B cell (primary cell): ENCODE measurements at regions not wholly inside any gene's neighbourhood (a gene's known extent, or its start where the extent isn't known, plus 50 kb on each side); places are given as distances from the start of the nearest gene placed in this dataset.

ENCODE experiments used
- ATAC-seq: fragments of 200-7000 bp; cut with Tn5 transposase; one replicate; pipeline ENCODE4 v1.10.0; 2021; ENCODE audit warnings: low read depth, mild to moderate bottlenecking, moderate number of reproducible peaks, moderate library complexity
- CTCF ChIA-PET: fragments of 350-600 bp; sonication (Branson Sonifier 250); formaldehyde crosslinking; loops from one replicate; lab custom pipeline; 2021; ENCODE audit warnings: antibody characterized with exemption, inconsistent platforms; lab: Charles Lee
- POLR2A ChIA-PET: fragments of 350-600 bp; sonication (Branson Sonifier 250); formaldehyde crosslinking; loops from one replicate; lab custom pipeline; 2021; ENCODE audit warnings: antibody characterized with exemption; lab: Charles Lee
- DNase-seq: peaks from one replicate; pipeline ENCODE4 v3.0.0; 2013
- H2AFZ ChIP-seq: 2 replicates; pipeline ENCODE4 v1.6.1; 2012; ENCODE audit warnings: mild to moderate bottlenecking, low read depth, low read length; ENCODE audit not compliant: insufficient read depth, poor library complexity, severe bottlenecking
- H3K27ac ChIP-seq, 2 donors: 1 replicate in 1 of 2; 2 replicates in 1 of 2; pipeline ENCODE4 v1.5.1; 2012 to 2013; ENCODE audit warnings: low read length in 2 of 2, mild to moderate bottlenecking in 2 of 2, moderate library complexity in 1 of 2
- H3K27me3 ChIP-seq, 4 experiments: fragments of 200-600 bp in 1 of 4; sonication (generic) in 1 of 4; replicated peaks in 1 of 4; 1 replicate in 2 of 4; 2 replicates in 2 of 4; pipeline versions ENCODE4 v1.6.1 to v1.7.0; 2013 to 2016; ENCODE audit warnings: low read length in 3 of 4, mild to moderate bottlenecking in 2 of 4, mixed read lengths in 1 of 4, moderate library complexity in 1 of 4; ENCODE audit not compliant: insufficient read depth in 4 of 4, control insufficient read depth in 3 of 4; ENCODE audit errors: control extremely low read depth in 1 of 4
- H3K36me3 ChIP-seq, 2 experiments: replicated peaks in 1 of 2; 1 replicate in 1 of 2; 2 replicates in 1 of 2; pipeline versions ENCODE4 v1.6.1 to v1.7.1; 2013; ENCODE audit warnings: low read length in 1 of 2; ENCODE audit not compliant: insufficient read depth in 2 of 2, control insufficient read depth in 1 of 2; ENCODE audit errors: control extremely low read depth in 1 of 2, extremely low read depth in 1 of 2
- H3K4me1 ChIP-seq, 2 donors: fragments of 200-600 bp in 1 of 2; sonication (generic) in 1 of 2; 1 replicate in 1 of 2; 2 replicates in 1 of 2; pipeline versions ENCODE4 v1.5.1 to v1.6.1; 2013 to 2017; ENCODE audit warnings: low read length in 2 of 2; ENCODE audit not compliant: control insufficient read depth in 2 of 2, insufficient read depth in 2 of 2
- H3K4me2 ChIP-seq: replicated peaks from 2 replicates; pipeline ENCODE3; 2012; ENCODE audit warnings: mild to moderate bottlenecking, low read depth, low read length; ENCODE audit not compliant: poor library complexity, severe bottlenecking
- H3K4me3 ChIP-seq, 5 experiments: fragments of 200-600 bp in 1 of 5; sonication (generic) in 1 of 5; 1 replicate in 3 of 5; 2 replicates in 2 of 5; pipeline versions ENCODE4 v1.5.1 to v1.7.0; 2011 to 2016; ENCODE audit warnings: low read length in 4 of 5, mild to moderate bottlenecking in 4 of 5, low read depth in 2 of 5, control low read depth in 1 of 5, moderate library complexity in 1 of 5; ENCODE audit not compliant: insufficient read depth in 1 of 5; ENCODE audit errors: control extremely low read depth in 1 of 5, extremely low read depth in 1 of 5
- H3K79me2 ChIP-seq: fragments of 200-600 bp; sonication (generic); one replicate; pipeline ENCODE4 v1.6.0; 2016; ENCODE audit warnings: low read length; ENCODE audit not compliant: control insufficient read depth, insufficient read depth
- H3K9ac ChIP-seq: fragments of 200-600 bp; sonication (generic); 2 replicates; pipeline ENCODE4 v1.6.1; 2017; ENCODE audit warnings: mild to moderate bottlenecking, low read length, moderate library complexity
- H3K9me3 ChIP-seq, 3 donors: one replicate each; pipeline versions ENCODE4 v1.6.1 to v1.7.1; 2013; ENCODE audit warnings: low read length in 2 of 3; ENCODE audit not compliant: control insufficient read depth in 2 of 3, insufficient read depth in 1 of 3; ENCODE audit errors: control extremely low read depth in 1 of 3
- H4K20me1 ChIP-seq: 2 replicates; pipeline ENCODE4 v1.6.0; 2012; ENCODE audit warnings: mild to moderate bottlenecking, low read length; ENCODE audit not compliant: insufficient read depth, control insufficient read depth, poor library complexity, severe bottlenecking
- H3K27ac Mint-ChIP-seq: one replicate; pipeline ENCODE4 v1.8.0; 2021; ENCODE audit warnings: mixed read lengths
- H3K27me3 Mint-ChIP-seq: one replicate; pipeline ENCODE4 v1.8.0; 2021; ENCODE audit warnings: mixed read lengths
- H3K4me1 Mint-ChIP-seq: one replicate; pipeline ENCODE4 v1.8.0; 2021; ENCODE audit warnings: mixed read lengths
- H3K4me3 Mint-ChIP-seq: one replicate; pipeline ENCODE4 v1.8.0; 2021; ENCODE audit warnings: mixed read lengths
- H3K9me3 Mint-ChIP-seq: one replicate; pipeline ENCODE4 v1.8.0; 2022; ENCODE audit warnings: mixed read lengths; ENCODE audit not compliant: insufficient read depth
- CTCF ChIP-seq: fragments of 200-600 bp; IDR thresholded peaks from one replicate; pipeline ENCODE4 v1.8.0; 2022; ENCODE audit warnings: antibody characterized with exemption, mild to moderate bottlenecking
- EZH2 ChIP-seq: IDR thresholded peaks from 2 replicates; pipeline ENCODE4 v1.6.1; 2012; ENCODE audit warnings: borderline replicate concordance, low read depth, mild to moderate bottlenecking, moderate library complexity, low read length; ENCODE audit not compliant: insufficient read depth, poor library complexity, severe bottlenecking
- WGBS: methylation state at CpG from one replicate; pipeline ENCODE4 v1.1.5; 2013; ENCODE audit warnings: missing lambda C conversion rate; ENCODE audit not compliant: insufficient coverage; 5-methylcytosine and 5-hydroxymethylcytosine counted together
- intact Hi-C: fragments of 100-400 bp; cut with micrococcal nuclease; formaldehyde crosslinking; loops from one replicate; pipeline ENCODE4 v1.10.0; 2022

DNA sequence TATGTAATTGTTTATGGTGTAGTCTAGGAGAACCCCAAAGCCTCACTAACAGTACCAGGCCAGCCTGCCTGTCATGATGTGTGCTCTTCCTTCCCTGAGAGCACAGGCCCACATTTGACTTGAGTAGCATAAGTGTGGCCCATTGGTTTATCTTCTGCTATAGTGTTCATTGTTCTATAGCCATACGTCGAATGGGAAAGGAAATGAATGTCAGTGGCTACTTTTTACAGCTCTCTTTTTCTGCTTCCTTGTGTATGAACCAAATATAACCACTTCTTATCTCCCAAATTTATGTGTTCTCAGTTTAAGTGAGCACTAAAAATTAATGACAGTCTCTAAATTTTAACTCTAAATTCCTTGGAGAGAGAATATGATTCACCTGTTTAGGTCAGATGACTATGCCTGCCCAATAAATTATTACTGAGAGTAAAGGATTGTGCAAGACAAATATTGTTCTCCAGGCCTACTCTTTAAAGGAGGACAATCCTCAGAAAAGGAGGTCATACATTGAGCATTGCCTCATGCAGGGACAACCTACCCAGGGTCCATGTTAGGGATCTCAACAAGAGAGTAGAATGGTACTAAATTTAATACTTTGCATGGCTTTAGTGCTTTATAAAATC lies 222.9 kb upstream of the ARHGAP20 start:
- Histone ChIP-seq H3K27me3 (peaks cover 0 to 3% (median 0%) of the 10 kb centered on the region in 4 experiments), H3K79me2 (no peaks in the 10 kb centered on the region), H3K36me3 (no peaks in the 10 kb centered on the region), H3K4me3 (no peak overlapping the region), H2AFZ (no peak overlapping the region), H3K27ac (no peak overlapping the region), H3K9ac (no peak overlapping the region), H3K4me2 (no peak overlapping the region), H3K4me1 (no peaks in the 10 kb centered on the region), H3K9me3 (no peaks in the 10 kb centered on the region), H4K20me1 (no peaks in the 10 kb centered on the region)
- intact Hi-C loops, result no loop called here
- Mint-ChIP-seq H3K9me3 (no peaks in the 10 kb centered on the region), H3K4me1 (no peaks in the 10 kb centered on the region), H3K4me3 (no peak overlapping the region), H3K27ac (no peak overlapping the region), H3K27me3 (peaks cover 3% of the 10 kb centered on the region)
- no CpG with 5 or more reads among the region's 2 CpGs for WGBS
- ChIA-PET POLR2A (no interaction called here), CTCF (no interaction called here)
- ATAC-seq (no peak), DNase-seq (no peak)
- TF ChIP-seq CTCF (no peak), EZH2 (no peak)

DNA sequence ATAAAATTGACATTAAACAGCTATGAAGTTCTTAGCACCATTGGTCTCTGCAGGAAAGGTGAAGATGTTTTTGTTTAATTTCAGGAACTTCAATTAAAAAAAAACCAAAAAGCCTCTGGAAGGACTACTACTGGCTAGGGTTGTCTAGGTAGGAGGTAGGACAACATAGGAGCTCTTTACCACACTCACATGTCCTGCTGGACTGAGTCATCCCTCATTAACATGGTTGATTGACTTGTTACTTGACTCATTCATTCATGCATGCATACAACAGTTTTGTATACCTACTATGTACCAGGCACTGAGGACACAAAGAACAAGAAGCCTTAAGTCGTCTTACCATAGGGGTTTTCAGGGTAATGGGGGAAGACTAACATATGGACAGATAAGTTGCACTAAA lies 216.9 kb upstream of the ARHGAP20 start:
- no peaks in the 10 kb centered on the region for H3K27me3 ChIP-seq
- Mint-ChIP-seq H3K27me3 (peaks cover 3% of the 10 kb centered on the region), H3K4me1 (no peaks in the 10 kb centered on the region), H3K9me3 (peaks cover 1% of the 10 kb centered on the region), H3K4me3 (no peak overlapping the region), H3K27ac (no peak overlapping the region)
- CTCF ChIA-PET, result no interaction called here
- H3K4me1 ChIP-seq, result no peaks in the 10 kb centered on the region
- TF ChIP-seq EZH2, result no peak
- TF ChIP-seq CTCF, result no peak
- H3K79me2 ChIP-seq, result no peaks in the 10 kb centered on the region
- H3K9ac ChIP-seq, result no peak overlapping the region
- no peaks in the 10 kb centered on the region for H3K9me3 ChIP-seq
- ATAC-seq (no peak), DNase-seq (no peak)
- no peak overlapping the region for H3K4me2 ChIP-seq
- intact Hi-C loops, result no loop called here
- no CpG with 5 or more reads among the region's 1 CpG for WGBS
- H2AFZ ChIP-seq, result no peak overlapping the region
- H3K36me3 ChIP-seq, result no peaks in the 10 kb centered on the region
- POLR2A ChIA-PET, result no interaction called here
- no peaks in the 10 kb centered on the region for H4K20me1 ChIP-seq
- H3K4me3 ChIP-seq, result no peak overlapping the region
- no peak overlapping the region for H3K27ac ChIP-seq
